WTC11 (cell line): ENCODE measurements at regions not wholly inside any gene's neighbourhood (a gene's known extent, or its start where the extent isn't known, plus 50 kb on each side); places are given as distances from the start of the nearest gene placed in this dataset.

Source experiments
- ATAC-seq: fragments of 200-7000 bp; cut with Tn5 transposase; 2 replicates; pipeline ENCODE4 v1.10.0; 2021; ENCODE audit warnings: mild to moderate bottlenecking, moderate library complexity
- CTCF ChIA-PET: fragments of 300-600 bp; sonication (Branson Sonifier 250); formaldehyde crosslinking; loops from one replicate; lab custom pipeline; 2021; ENCODE audit warnings: antibody characterized with exemption; lab: Charles Lee
- POLR2A ChIA-PET: fragments of 350-600 bp; sonication (Branson Sonifier 250); formaldehyde crosslinking; loops from one replicate; lab custom pipeline; 2021; ENCODE audit warnings: antibody characterized with exemption; lab: Charles Lee
- DNase-seq: peaks from one replicate; pipeline ENCODE4 v3.0.0; 2021; ENCODE audit warnings: low spot score
- H3K27ac Mint-ChIP-seq: 2 replicates; pipeline ENCODE4 v1.8.0; 2021; ENCODE audit warnings: mixed read lengths
- H3K27me3 Mint-ChIP-seq: 2 replicates; pipeline ENCODE4 v1.8.0; 2021; ENCODE audit warnings: low read depth, mild to moderate bottlenecking, moderate library complexity, mixed read lengths
- H3K36me3 Mint-ChIP-seq: 2 replicates; pipeline ENCODE4 v1.8.0; 2021; ENCODE audit warnings: mixed read lengths
- H3K4me1 Mint-ChIP-seq: 2 replicates; pipeline ENCODE4 v1.8.0; 2022; ENCODE audit warnings: mixed read lengths
- H3K4me3 Mint-ChIP-seq: 2 replicates; pipeline ENCODE4 v1.8.0; 2021; ENCODE audit warnings: mild to moderate bottlenecking, moderate library complexity, mixed read lengths
- H3K9me3 Mint-ChIP-seq: 2 replicates; pipeline ENCODE4 v1.8.0; 2021; ENCODE audit warnings: mixed read lengths
- CREM ChIP-seq: sonication (generic); formaldehyde crosslinking; IDR thresholded peaks from 2 replicates; pipeline ENCODE4 v1.8.1; 2022; ENCODE audit warnings: mild to moderate bottlenecking, missing genetic modification reagents, moderate library complexity
- E2F4 ChIP-seq: sonication (generic); formaldehyde crosslinking; IDR thresholded peaks from 2 replicates; pipeline ENCODE4 v1.8.1; 2022; ENCODE audit warnings: low read depth, mild to moderate bottlenecking, moderate library complexity, missing genetic modification reagents, borderline replicate concordance
- ELF4 ChIP-seq: sonication (generic); formaldehyde crosslinking; IDR thresholded peaks from 2 replicates; pipeline ENCODE4 v1.8.1; 2022; ENCODE audit warnings: low read depth, mild to moderate bottlenecking, moderate library complexity, missing genetic modification reagents
- GRHL2 ChIP-seq: fragments of 250-450 bp; sonication (Bioruptor Pico); IDR thresholded peaks from 2 replicates; pipeline ENCODE4 v1.8.0; 2022; ENCODE audit warnings: mild to moderate bottlenecking, moderate library complexity; ENCODE audit not compliant: insufficient replicate concordance, severe bottlenecking
- HMGXB4 ChIP-seq: sonication (generic); formaldehyde crosslinking; IDR thresholded peaks from 2 replicates; pipeline ENCODE4 v1.8.1; 2023; ENCODE audit warnings: mild to moderate bottlenecking, moderate library complexity, missing genetic modification reagents
- IRF2 ChIP-seq: sonication (generic); formaldehyde crosslinking; IDR thresholded peaks from 2 replicates; pipeline ENCODE4 v1.8.0; 2022; ENCODE audit warnings: low read depth, missing genetic modification reagents, borderline replicate concordance
- MAX ChIP-seq: sonication (generic); formaldehyde crosslinking; IDR thresholded peaks from 2 replicates; pipeline ENCODE4 v1.8.0; 2022; ENCODE audit warnings: mild to moderate bottlenecking, missing genetic modification reagents
- MXD4 ChIP-seq: fragments of 250-450 bp; sonication (Bioruptor Pico); IDR thresholded peaks from 2 replicates; pipeline ENCODE4 v1.8.0; 2021; ENCODE audit warnings: mild to moderate bottlenecking, moderate library complexity, borderline replicate concordance
- NFATC4 ChIP-seq: fragments of 250-450 bp; sonication (Bioruptor Pico); IDR thresholded peaks from 2 replicates; pipeline ENCODE4 v1.9.0; 2021; ENCODE audit warnings: mild to moderate bottlenecking
- NFE2L1 ChIP-seq: sonication (generic); formaldehyde crosslinking; IDR thresholded peaks from 2 replicates; pipeline ENCODE4 v1.8.1; 2023; ENCODE audit warnings: missing genetic modification reagents
- NR3C1 ChIP-seq: sonication (generic); formaldehyde crosslinking; conservative IDR thresholded peaks from 2 replicates; pipeline ENCODE4 v1.8.1; 2023; ENCODE audit warnings: low read depth, mild to moderate bottlenecking, missing genetic modification reagents
- STAT6 ChIP-seq: sonication (generic); formaldehyde crosslinking; conservative IDR thresholded peaks from 2 replicates; pipeline ENCODE4 v1.8.1; 2023; ENCODE audit warnings: mild to moderate bottlenecking, low read depth, missing genetic modification reagents, moderate library complexity
- TCF7 ChIP-seq: sonication (generic); formaldehyde crosslinking; IDR thresholded peaks from 2 replicates; pipeline ENCODE4 v1.8.0; 2022; ENCODE audit warnings: mild to moderate bottlenecking, low read depth, missing genetic modification reagents, moderate library complexity
- TP53 ChIP-seq: sonication (generic); formaldehyde crosslinking; IDR thresholded peaks from 2 replicates; pipeline ENCODE4 v1.8.1; 2023; ENCODE audit warnings: mild to moderate bottlenecking, missing genetic modification reagents
- ZMAT4 ChIP-seq: fragments of 250-450 bp; sonication (Bioruptor Pico); IDR thresholded peaks from 2 replicates; pipeline ENCODE4 v1.9.0; 2021; ENCODE audit warnings: mild to moderate bottlenecking
- ZNF232 ChIP-seq: sonication (generic); formaldehyde crosslinking; IDR thresholded peaks from 2 replicates; pipeline ENCODE4 v1.8.0; 2022; ENCODE audit warnings: mild to moderate bottlenecking, missing genetic modification reagents
- ZNF263 ChIP-seq: sonication (generic); formaldehyde crosslinking; IDR thresholded peaks from 2 replicates; pipeline ENCODE4 v1.8.1; 2022; ENCODE audit warnings: low read depth, mild to moderate bottlenecking, moderate library complexity, missing genetic modification reagents
- ZNF671 ChIP-seq: fragments of 250-450 bp; sonication (Bioruptor Pico); IDR thresholded peaks from 2 replicates; pipeline ENCODE4 v1.8.0; 2021; ENCODE audit warnings: mild to moderate bottlenecking
- TF ChIP-seq, protein P1 (sequence below): fragments of 250-450 bp; sonication (Bioruptor Pico); IDR thresholded peaks from 2 replicates; pipeline ENCODE4 v1.8.0; 2021; ENCODE audit warnings: mild to moderate bottlenecking
- TF ChIP-seq, protein P2 (sequence below): sonication (generic); formaldehyde crosslinking; IDR thresholded peaks from 2 replicates; pipeline ENCODE4 v1.8.0; 2023; ENCODE audit warnings: missing genetic modification reagents
- TF ChIP-seq, protein P3 (sequence below): sonication (generic); formaldehyde crosslinking; IDR thresholded peaks from 2 replicates; pipeline ENCODE4 v1.8.0; 2022; ENCODE audit warnings: mild to moderate bottlenecking, missing genetic modification reagents

- TF ChIP-seq, protein P1, sequence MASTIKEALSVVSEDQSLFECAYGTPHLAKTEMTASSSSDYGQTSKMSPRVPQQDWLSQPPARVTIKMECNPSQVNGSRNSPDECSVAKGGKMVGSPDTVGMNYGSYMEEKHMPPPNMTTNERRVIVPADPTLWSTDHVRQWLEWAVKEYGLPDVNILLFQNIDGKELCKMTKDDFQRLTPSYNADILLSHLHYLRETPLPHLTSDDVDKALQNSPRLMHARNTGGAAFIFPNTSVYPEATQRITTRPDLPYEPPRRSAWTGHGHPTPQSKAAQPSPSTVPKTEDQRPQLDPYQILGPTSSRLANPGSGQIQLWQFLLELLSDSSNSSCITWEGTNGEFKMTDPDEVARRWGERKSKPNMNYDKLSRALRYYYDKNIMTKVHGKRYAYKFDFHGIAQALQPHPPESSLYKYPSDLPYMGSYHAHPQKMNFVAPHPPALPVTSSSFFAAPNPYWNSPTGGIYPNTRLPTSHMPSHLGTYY (CRISPR knock-in tag): no peak
- TF ChIP-seq MAX: no peak
- no peak for TF ChIP-seq TP53 (CRISPR knock-in tag)
Observed at GRCh38 chr10:65602182-65602865, 1323.5 kb upstream of the LRRTM3 start (continued).

GRCh38 chr10:65611592-65611991 lies 1314.2 kb upstream of the LRRTM3 start:
- Mint-ChIP-seq H3K9me3 (peaks cover 30% of the 10 kb centered on the region), H3K4me1 (no peaks in the 10 kb centered on the region), H3K27ac (no peak overlapping the region)
- CTCF ChIA-PET: no interaction called here
- TF ChIP-seq IRF2 (CRISPR knock-in tag): no peak
- no peak for TF ChIP-seq ZNF263 (CRISPR knock-in tag)
- TF ChIP-seq, all 79 proteins: peak for 0
- Mint-ChIP-seq H3K4me3 (no peak overlapping the region), H3K27me3 (no peaks in the 10 kb centered on the region), H3K36me3 (peaks cover 26% of the 10 kb centered on the region)
- POLR2A ChIA-PET: no interaction called here
- DNase-seq: no peak
- no peak for ATAC-seq

GRCh38 chr10:65614956-65615565 lies 1310.8 kb upstream of the LRRTM3 start:
- CTCF ChIA-PET: no interaction called here
- Mint-ChIP-seq H3K36me3 (peaks cover 34% of the 10 kb centered on the region), H3K4me3 (no peak overlapping the region), H3K4me1 (no peaks in the 10 kb centered on the region), H3K27ac (no peak overlapping the region), H3K9me3 (peaks cover 30% of the 10 kb centered on the region), H3K27me3 (no peaks in the 10 kb centered on the region)
- DNase-seq (no peak), ATAC-seq (no peak)
- POLR2A ChIA-PET: no interaction called here
- TF ChIP-seq, protein P2, sequence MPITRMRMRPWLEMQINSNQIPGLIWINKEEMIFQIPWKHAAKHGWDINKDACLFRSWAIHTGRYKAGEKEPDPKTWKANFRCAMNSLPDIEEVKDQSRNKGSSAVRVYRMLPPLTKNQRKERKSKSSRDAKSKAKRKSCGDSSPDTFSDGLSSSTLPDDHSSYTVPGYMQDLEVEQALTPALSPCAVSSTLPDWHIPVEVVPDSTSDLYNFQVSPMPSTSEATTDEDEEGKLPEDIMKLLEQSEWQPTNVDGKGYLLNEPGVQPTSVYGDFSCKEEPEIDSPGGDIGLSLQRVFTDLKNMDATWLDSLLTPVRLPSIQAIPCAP (CRISPR knock-in tag): no peak
- no peak for TF ChIP-seq MAX
- no peak for TF ChIP-seq NFE2L1 (CRISPR knock-in tag)
- no peak for TF ChIP-seq STAT6
- TF ChIP-seq HMGXB4 (CRISPR knock-in tag): no peak
- no peak for TF ChIP-seq MXD4 (CRISPR knock-in tag)
- no peak for TF ChIP-seq NFATC4
- TF ChIP-seq ELF4 (CRISPR knock-in tag): no peak
- TF ChIP-seq ZNF671 (CRISPR knock-in tag): no peak
- TF ChIP-seq, protein P3, sequence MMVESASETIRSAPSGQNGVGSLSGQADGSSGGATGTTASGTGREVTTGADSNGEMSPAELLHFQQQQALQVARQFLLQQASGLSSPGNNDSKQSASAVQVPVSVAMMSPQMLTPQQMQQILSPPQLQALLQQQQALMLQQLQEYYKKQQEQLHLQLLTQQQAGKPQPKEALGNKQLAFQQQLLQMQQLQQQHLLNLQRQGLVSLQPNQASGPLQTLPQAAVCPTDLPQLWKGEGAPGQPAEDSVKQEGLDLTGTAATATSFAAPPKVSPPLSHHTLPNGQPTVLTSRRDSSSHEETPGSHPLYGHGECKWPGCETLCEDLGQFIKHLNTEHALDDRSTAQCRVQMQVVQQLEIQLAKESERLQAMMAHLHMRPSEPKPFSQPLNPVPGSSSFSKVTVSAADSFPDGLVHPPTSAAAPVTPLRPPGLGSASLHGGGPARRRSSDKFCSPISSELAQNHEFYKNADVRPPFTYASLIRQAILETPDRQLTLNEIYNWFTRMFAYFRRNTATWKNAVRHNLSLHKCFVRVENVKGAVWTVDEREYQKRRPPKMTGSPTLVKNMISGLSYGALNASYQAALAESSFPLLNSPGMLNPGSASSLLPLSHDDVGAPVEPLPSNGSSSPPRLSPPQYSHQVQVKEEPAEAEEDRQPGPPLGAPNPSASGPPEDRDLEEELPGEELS (CRISPR knock-in tag): no peak
- TF ChIP-seq CREM: no peak
- TF ChIP-seq TCF7 (CRISPR knock-in tag): no peak
- TF ChIP-seq NR3C1 (CRISPR knock-in tag): no peak
- no peak for TF ChIP-seq GRHL2
- TF ChIP-seq ZNF232: no peak
- TF ChIP-seq ZMAT4 (CRISPR knock-in tag): no peak
- TF ChIP-seq E2F4: no peak
